Lower leg skin (tissue), 4 donors: ENCODE measurements at regions not wholly inside any gene's neighbourhood (a gene's known extent, or its start where the extent isn't known, plus 50 kb on each side); places are given as distances from the start of the nearest gene placed in this dataset.

Experiments used
- DNase-seq, 2 donors: peaks; one replicate each; pipeline ENCODE4 v3.0.0-alpha.2; 2019; ENCODE audit warnings: low spot score in 2 of 2
- H3K4me3 ChIP-seq: fragments of 200-600 bp; sonication (generic); 2 replicates; pipeline ENCODE4 v1.5.1; 2017; ENCODE audit warnings: mild to moderate bottlenecking, low read depth; ENCODE audit not compliant: poor library complexity, severe bottlenecking
- CTCF ChIP-seq, 3 donors: fragments of 450-650 bp; IDR thresholded peaks; one replicate each; pipeline ENCODE4 v1.5.1; 2016; ENCODE audit warnings: antibody characterized with exemption in 3 of 3, mild to moderate bottlenecking in 3 of 3, moderate library complexity in 2 of 3
- POLR2A ChIP-seq, 2 donors: fragments of 450-650 bp; IDR thresholded peaks; one replicate each; pipeline ENCODE4 v1.6.1; 2016 to 2017; ENCODE audit warnings: antibody characterized with exemption in 2 of 2, mild to moderate bottlenecking in 1 of 2, moderate library complexity in 1 of 2
- WGBS, 2 donors: methylation state at CpG; one replicate each; pipeline ENCODE4 v1.1.5; 2018; 5-methylcytosine and 5-hydroxymethylcytosine counted together
- intact Hi-C: fragments of 100-400 bp; cut with DNase I; formaldehyde crosslinking; loops from one replicate; pipeline ENCODE4 v1.15.0; 2023; ENCODE audit warnings: low total_unique reads

GRCh38 chr5:35371951-35372426, 141.7 kb upstream of the PRLR start:
- intact Hi-C loops: no loop called here
- no peak for TF ChIP-seq POLR2A (IDR thresholded peaks at IDR 0.05)
- no peak for TF ChIP-seq CTCF (IDR thresholded peaks at IDR 0.05)
- 39 to 47% methylated on average over 1 of the region's 1 CpG for WGBS, 2 donors
- H3K4me3 ChIP-seq: no peak overlapping the region
- DNase-seq: no peak

GRCh38 chr5:35370871-35371270, 140.6 kb upstream of the PRLR start:
- TF ChIP-seq CTCF (IDR thresholded peaks at IDR 0.05): no peak
- no peak for TF ChIP-seq POLR2A (IDR thresholded peaks at IDR 0.05)
- no peak overlapping the region for H3K4me3 ChIP-seq
- no peak for DNase-seq
- intact Hi-C loops: no loop called here
- 56% methylated on average over 2 of the region's 2 CpGs for WGBS, 2 donors

GRCh38 chr5:35369965-35370790, 139.9 kb upstream of the PRLR start:
- WGBS, 2 donors: 59 to 60% methylated on average over 7 of the region's 7 CpGs
- TF ChIP-seq CTCF (IDR thresholded peaks at IDR 0.05): no peak
- TF ChIP-seq POLR2A (IDR thresholded peaks at IDR 0.05): no peak
- intact Hi-C loops: no loop called here
- no peak overlapping the region for H3K4me3 ChIP-seq
- DNase-seq: no peak

DNA sequence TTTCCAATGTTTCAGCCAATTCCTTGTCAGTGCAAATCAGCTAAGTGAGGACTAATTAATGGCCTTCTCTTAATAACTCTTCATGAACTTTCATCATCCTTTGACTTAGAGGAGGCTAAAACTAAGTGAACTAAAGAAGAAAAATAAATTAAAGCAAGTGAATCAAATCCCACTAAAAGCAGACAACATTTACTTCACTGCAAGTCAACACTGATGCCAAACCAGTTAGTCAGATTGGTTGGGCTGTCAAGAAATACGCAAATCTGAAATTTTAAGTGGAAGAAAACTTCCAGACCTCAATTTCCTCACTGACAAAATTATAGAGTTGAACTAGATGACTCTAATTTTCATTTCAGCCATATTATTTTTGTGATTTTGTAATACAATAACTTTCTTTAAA, 137.2 kb upstream of the PRLR start:
- DNase-seq: no peak
- intact Hi-C loops: no loop called here
- no peak overlapping the region for H3K4me3 ChIP-seq
- TF ChIP-seq POLR2A (IDR thresholded peaks at IDR 0.05) (no peak), CTCF (IDR thresholded peaks at IDR 0.05) (no peak)
- WGBS, 2 donors: 62 to 78% methylated on average over 1 of the region's 1 CpG

DNA sequence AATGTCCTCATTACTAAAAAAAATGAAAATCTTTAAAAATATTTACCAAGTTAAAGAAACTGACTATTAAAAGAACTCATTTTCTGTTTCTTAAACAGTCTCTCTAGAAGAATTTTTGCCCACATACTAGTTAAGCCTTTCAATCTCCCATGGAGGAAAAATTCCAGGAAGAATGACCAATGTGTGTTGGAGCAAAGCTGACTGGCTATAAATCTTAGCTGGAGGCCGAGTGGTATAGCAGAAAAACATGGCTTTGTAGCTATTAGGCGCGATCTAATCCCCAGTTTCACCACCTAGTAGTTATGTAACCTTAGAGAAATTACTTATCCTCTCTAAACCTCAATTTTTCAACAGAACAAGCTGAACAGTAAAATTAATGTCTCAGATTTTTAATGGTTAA, 135.5 kb upstream of the PRLR start:
- 67 to 84% methylated on average over 3 of the region's 3 CpGs for WGBS, 2 donors
- H3K4me3 ChIP-seq: no peak overlapping the region
- TF ChIP-seq POLR2A (IDR thresholded peaks at IDR 0.05): no peak
- TF ChIP-seq CTCF (IDR thresholded peaks at IDR 0.05): no peak
- intact Hi-C loops: no loop called here
- no peak for DNase-seq

GRCh38 chr5:35364350-35364749, 134.1 kb upstream of the PRLR start:
- WGBS, 2 donors: 50 to 63% methylated on average over 2 of the region's 2 CpGs
- peak in 1 of 2 donors; percentile 45 for DNase-seq
- intact Hi-C loops: no loop called here
- TF ChIP-seq CTCF (IDR thresholded peaks at IDR 0.05): no peak
- no peak for TF ChIP-seq POLR2A (IDR thresholded peaks at IDR 0.05)
- H3K4me3 ChIP-seq: no peak overlapping the region
